COR-L47 (cell line): ENCODE measurements at regions not wholly inside any gene's neighbourhood (a gene's known extent, or its start where the extent isn't known, plus 50 kb on each side); places are given as distances from the start of the nearest gene placed in this dataset.
A peak's percentile ranks its signal among the peaks of the same experiment; 100 is the strongest.
"Not testable (repeated sequence)": the region's sequence is repeated elsewhere in the genome, so short reads cannot be mapped to it uniquely, and the experiment has no call there.

Experiments used
- DNase-seq: peaks from one replicate; lab custom pipeline; 2025; lab: John Stamatoyannopoulos, UW

DNA sequence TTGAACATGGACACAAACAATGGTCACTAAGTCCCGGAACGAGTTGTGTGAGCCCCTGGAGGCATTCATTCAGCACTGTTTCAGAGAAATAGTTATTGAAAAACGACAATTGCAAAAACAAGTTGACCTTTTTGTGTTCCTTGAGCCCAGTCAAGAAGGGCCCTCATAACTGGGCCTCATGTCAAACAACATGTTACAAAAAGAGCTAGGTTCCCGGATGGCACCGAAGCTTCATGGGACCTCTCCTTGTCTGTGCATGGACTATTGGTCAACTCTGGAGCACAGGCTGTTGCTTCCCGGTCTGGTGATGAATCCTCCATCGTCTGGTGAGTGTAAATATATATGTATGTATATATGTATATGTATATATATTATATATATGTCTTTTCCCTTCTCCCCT lies 176.6 kb downstream of the ALG10 start:
- no peak for DNase-seq

DNA sequence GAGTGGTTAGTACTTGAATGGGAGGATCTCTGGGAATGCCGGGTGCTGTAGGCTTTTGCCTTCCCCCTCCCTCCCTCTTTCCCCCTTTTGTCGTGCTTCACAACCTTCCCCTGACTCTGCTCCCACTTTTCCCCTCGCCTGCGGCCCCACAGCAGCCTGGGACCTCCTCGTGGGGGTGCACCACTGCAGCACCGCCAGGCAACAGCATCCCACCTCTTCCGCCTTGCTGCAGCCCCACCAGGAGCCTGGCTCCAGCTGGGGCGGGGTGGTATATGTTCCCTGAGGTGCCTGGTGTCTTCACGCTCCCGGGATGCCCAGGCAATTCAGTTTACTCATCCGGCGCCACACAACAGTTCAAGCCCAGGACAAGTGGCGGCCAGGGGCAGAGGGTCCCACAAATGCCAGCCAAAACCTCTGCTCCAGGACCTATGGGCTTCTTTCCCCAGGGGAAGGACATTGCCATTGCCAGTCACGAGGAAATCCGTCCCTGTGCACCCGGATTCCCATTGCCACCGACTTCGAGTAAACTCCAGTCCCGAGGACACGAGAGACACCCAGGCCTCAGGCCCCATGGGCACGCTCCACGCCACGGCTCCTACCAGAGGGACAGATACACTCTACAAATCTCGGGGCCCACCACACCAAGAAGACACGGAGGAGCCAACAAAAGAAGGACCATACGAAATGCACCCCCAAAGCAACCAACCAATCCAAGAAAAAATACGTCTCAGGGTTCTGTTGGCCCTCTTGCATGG lies 181.7 kb downstream of the ALG10 start:
- no peak for DNase-seq

DNA sequence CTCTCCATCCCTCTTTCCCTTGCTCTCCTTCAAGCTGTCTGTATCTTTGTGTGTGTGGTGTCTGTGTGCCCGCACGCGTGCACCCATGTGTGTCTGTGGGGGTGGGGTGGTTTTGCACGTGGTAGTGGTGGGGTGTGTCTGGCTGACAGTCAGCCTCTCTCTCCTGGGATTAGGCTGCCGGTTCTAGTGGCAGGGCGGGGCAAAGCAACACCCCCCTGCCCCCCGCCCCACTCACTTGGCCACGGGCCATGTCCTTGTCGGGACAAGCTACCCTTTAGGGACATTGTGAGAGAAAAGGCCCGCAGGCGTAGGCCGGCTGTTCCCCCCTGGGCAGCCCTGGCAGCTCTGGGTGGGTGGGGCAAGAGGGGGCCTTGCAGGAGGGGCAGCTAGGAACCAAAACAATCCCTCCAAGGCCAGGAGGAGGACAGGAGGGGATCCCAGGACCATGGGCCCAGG lies 182.6 kb downstream of the ALG10 start:
- no peak for DNase-seq

DNA sequence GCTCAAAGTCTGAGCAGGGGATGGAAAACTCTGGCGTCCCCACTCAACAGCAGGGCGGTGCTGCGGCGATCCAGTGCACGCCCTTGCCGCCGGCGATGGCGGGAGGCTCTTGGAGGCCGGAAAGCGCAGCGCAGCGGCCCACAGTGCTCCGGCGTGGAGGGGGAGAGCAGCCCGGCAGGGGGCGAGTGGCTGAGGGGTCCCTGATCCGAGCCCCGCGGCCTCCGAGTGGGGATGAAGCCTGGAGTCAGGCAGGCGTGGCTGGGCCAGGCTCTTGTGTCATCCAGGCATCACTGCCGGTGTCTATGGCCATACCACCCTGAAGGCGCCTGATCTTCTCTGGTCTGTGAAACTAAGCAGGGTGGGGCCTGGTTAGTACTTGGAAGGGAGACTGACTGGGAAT lies 183.1 kb downstream of the ALG10 start:
- DNase-seq = no peak

DNA sequence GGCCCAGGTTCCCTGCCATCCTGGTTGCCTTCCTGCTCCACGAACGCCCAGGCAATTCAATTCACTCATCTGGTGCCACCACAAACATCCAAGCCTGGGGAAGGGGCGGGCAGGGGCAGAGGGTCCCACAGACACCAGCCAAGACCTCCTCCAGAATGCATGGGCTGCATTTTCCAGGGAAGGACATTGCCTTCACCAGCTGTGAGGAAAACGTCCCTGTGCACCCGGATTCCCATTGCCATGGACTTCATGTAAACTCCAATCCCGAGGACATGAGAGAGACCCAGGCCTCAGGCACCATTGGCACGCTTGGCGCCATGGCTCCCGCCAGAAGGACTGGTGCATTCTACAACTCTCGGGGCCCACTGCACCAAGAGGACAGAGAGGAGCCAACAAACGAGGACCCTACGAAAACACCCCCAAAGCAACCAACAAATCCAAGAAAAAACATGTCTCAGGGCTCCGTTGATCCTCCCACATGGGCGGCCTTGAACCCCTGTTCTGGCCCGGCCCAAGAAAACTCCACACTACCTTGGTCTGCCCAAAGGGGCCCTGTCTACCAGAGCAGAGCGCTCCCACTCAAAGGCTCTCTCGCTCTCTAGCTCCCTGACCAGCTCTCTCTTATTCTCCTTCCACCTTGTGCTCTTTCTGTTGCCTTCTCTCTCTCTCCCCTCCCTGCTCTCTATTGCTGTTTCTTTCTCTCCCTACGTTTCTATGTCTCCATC lies 183.9 kb downstream of the ALG10 start:
- no peak for DNase-seq

DNA sequence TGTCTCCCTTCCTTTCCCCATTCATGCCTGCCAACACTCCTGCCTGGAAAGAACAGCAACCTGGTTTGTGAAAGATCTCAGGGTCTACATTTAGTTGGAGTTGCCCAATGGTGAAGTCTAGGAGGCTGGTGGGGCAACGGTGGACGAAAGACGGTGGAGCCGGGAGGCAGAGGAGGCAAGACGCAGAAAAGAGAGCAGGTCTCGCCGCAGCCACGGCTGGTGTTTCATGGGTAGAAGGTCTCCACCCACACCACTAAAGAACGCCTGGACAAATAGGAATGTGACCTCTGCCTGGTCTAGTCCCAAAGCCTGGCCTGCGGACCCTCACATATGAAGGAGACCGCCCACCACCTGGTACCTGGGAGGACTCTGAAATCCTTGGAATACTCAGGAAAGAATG lies 185.6 kb downstream of the ALG10 start:
- no peak for DNase-seq

DNA sequence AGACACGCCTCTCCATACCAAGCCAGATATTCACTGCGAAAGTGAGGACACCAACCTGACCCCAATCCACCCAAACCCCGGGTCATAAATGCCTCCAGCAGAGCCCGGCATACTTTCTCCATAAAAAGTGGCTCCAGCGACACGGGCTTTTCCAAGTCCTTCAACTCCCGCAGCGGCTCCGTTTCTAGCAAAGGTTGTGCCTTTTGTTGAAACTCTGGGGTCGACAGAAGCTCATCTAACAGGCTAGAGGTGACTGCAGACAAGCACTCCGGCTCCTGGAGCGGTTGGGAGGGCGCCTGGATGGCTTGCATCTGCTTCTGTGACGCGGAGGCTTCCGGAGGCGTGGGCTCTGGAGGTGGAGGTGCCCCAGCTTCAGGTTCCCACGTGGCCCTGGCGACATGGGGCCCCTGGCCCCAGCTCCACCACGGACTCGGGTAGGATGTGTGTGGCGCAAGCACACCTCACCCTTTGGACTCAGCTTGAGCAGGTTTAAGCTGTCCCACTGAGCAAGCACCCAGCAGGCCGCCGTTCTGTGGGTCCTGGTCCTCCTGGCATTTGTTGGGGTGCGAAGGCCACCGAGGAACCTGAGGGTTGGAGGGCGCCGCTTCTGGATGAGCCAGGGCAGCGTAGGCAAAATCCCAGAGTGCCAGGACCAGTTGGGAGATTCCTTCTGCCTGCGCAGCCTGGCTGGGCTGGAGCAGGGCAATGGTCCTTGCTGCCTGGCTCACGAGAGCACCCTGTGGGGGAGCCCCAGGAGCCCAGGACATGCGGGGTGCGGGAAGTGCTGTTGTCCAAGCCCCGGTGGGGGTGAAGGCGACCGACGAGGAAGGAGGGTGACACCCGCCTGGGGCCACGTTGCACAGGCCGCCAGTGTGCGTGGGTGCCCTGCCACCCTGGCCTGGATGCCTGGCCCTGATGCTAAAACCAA lies 186.3 kb downstream of the ALG10 start:
- DNase-seq = no peak

DNA sequence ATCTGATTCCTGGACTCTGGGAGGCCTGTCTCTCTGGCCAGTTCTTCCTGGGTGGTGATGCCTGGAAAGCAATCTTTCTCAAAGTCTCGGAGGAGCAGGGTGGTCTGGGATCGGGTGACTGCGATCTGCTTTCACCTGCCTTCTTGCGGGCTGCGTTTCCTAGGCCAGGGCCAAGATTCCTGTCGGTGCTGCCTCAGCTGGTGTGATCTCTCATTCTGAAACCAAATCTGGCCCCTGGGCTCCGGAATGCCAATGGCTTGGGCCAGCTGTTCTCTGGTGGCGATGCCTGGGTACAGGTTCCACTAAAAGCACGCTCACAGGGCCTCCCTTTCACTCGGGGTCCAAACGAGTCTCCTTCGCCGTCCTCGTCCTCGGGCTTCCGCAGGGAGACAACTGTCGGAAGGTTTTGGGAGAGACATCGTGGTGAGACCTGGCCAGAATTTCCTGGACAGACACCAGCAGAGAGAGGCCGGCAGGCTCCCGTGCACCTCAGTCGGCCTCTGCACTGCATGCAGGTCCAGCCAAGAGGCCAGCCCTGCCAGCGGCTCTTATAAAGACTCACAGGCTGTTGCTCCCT lies 187.1 kb downstream of the ALG10 start:
- no peak for DNase-seq

DNA sequence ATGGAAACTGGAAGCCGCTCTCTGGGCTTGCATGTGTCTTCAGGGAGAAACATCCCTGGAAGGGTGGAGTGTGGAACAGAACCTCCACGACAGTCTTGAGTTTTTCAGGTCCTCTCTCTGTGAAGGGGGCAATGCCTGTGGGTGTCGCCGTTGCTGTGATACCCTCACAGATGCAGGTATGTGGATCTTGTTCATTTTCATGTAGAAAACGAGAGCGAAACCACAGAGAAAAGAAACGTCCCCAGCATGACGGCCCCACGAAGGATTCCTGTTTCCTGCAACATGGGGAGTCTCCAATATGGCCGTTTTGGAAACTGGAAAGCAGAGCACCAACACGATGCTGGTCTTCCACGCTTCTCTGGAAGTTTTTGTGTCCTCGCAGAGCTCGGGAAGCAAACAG lies 187.9 kb downstream of the ALG10 start:
- no peak for DNase-seq

DNA sequence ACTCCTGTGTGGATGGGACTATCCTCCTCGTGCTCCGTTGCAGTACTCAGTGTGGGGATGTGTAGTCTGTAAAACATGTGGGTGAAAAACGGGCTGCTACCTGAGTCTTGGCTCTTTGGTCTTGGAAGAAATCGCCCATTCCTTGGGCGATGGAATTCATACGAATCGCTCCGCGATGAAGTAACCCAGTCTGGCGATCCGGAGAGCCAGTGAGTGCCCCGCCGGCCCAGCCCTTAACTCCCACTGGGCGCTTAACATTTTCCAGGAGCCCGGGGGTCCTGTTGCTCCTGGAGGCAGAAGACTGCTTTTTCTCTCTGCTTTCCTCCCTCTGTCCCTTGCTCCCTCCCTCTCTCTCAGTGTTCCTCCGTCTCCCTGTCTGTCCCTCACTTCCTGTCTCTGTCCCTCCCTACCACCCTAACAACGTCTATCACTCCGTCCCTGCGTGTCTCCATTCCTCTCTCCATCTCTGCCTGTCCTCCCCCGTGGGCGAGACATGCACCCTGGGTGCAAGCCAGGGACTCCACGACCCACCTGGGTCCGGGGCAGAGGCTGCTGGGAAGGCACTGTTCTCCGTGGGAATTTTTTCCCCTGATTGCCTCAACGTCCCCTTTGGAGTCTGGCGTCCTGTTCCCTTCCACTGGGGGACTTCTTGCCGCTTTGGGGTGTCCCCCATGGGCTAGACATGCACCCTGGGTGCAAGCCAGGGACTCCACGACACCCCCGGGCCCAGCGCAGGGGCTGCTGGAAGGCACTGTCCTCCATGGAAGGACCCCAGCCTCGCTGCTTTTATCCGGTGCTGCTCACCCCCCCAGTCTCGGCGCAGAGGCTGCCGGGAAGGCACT lies 188.6 kb downstream of the ALG10 start:
- no peak for DNase-seq

DNA sequence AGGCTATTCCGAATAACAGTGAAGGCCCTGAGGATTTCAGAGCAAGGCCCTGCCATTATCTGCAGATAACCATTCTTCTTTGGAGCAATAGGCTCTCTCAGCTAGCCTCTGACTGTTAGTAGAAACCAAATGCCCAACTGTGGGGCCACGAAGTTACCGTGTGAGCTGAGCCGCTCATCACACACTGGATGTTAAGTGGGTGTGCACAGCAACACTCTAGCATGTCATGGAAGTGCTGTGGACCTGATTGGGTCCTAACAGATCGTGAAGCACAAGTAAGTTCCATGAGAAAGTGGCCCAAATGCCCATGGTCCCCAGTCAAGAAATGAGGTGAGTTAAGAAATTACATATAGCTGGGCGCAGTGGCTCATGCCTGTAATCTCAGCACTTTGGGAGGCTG lies 190.4 kb downstream of the ALG10 start:
- no peak for DNase-seq

DNA sequence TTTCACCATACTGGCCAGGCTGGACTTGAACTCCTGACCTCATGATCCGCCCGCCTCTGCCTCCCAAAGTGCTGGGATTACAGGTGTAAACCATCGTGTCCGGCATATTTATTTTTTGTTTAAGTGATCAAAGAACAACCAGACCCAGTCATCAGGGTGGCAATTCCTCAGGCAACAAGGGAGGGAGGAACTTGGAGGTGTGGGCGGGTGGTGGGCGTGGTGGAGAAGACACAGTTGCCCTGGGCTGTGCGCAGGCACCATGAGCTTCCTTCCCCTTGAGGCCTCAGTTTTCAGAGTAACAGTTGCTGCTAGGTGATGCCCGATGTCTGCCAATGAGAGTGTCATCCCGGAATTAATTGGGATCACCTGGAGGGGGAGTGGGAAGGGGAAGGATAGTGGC lies 191.7 kb downstream of the ALG10 start:
- DNase-seq = no peak

DNA sequence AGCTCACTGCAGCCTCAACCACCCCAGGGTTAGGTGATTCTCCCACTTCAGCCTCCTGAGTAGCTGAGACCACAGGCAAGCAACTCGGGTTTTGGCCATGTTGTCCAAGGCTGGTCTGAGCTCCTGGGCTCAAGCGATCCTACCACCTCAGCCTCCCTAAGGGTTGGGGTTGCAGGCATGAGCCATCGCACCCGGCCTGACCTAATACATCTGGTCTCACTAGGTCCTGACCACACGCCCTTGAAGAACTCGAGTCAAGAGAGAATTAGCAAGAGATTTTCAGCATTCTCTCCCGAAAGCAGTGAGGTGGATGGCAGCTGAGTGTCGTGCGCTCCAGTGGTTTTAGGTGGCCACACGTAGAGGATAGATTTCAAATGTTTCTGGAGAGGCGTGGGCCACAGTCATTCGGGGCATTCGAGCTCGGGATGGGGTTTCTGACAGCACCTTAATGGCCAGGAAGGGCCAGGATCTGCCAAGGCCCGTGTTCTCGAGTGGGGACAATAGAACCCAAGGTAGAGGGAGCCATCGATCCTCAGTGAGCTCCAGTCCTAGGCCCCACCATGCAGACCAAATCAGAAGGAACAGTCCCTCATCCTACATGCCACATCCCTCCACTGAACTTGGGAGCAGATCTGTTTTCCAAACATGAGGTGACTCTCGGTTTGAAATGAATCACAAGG lies 193.1 kb downstream of the ALG10 start:
- no peak for DNase-seq

DNA sequence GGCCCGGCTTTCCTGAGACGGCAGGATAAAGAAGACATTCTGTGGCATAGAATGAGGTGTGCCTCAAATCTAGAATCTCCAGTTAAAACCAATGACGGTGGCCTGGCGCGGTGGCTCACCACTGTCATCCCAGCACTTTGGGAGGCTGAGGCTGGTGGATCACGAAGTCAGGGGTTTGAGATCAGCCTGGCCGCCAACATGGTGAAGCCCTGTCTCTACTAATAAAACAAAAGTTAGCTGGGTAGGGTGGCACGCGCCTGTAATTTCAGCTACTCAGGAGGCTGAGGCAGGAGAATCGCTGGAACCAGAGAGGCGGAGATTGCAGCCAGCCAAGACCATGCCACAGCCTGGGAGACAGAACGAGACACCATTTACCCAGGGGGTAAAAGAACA lies 193.6 kb downstream of the ALG10 start:
- no peak for DNase-seq

DNA sequence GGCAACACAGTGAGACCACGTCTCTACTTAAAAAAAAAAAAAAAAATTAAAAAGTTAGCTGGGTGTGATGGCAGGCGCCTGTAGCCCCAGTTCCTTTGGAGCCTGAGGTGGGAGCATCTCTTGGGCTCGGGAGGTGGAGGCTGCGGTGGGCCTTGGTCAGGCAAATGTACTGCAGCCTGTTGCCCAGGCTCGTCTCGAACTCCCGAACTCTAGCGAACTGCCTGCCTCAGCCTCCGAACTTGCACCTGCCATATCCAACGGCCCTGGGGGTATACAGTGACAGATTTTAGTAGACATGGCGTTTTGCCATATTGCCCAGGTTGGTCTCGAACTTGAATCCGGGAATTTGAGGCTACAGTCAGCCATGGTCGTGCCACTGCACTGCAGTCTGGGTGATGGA lies 195.4 kb downstream of the ALG10 start:
- DNase-seq = no peak

DNA sequence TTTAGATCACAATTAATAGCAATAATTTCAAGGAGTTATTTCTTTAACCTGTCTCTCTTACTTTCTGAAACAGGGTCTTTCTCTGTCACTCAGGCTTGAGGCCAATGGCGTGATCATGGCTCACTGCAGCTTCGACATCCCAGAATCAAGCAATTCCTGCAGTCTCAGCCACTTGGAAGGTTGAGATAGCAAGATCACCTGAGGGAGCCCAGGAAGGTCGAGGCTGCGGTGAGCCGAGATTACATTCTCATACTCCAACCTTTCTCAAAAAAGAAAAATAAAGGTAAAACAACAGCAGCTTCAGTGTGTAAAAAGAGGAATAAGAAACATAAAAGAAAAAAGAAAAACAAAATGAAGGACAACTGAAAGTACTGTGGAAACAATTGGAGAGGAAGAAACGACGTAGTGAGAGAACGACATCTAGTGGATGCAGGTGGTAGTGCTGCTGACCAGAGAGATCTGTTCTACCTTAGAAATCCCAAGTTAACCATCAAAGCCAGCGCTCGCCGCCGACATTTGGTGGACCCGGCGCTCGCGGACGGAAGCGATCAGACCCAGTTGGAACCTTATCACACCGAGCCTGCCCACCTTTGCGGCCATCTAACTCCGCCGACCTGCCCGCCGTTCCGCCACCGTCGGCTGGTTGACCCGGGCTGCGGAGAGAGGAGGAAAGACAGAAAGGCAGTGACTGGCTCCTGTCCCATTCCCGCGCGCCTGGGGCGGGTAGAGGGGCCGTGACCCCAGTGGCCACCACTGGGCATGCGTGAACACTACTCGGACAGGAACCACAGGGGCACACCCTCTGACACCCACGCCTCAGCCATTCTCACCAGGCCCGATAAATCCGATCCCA lies 196.1 kb downstream of the ALG10 start:
- peak; percentile 48 for DNase-seq

DNA sequence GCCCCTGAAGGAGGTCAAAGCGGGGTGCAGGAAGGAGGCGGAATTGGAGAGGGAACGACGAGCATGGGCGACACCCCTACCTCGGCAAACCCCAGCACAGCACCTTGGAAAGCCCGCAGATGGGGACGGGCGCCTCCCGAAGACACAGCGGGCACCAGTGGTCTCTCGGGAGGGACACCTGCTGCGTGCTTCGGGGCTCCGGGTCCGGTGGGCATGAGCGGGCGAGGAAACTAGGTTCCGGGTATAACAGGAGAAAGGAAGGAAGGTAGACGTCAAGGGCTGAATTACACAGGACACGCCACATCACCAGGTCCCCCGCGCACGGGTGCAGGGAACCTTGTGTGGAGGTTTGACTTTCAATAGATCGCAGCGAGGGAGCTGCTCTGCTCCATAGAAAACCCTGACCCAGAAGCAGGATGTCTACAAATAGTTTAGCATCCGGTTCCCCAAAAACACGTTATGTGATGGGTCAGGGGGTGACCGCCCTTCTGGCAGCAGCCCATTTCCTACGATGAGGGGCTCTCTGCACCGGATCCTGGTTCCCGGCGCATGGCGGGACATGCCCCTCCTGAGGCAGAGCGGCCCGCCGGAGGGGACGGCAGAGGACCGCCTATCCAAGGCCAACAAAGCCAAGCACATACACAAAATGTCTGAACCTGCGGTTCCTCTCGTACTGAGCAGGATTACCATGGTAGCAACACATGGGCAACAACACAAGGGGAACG lies 196.9 kb downstream of the ALG10 start:
- DNase-seq = no peak

DNA sequence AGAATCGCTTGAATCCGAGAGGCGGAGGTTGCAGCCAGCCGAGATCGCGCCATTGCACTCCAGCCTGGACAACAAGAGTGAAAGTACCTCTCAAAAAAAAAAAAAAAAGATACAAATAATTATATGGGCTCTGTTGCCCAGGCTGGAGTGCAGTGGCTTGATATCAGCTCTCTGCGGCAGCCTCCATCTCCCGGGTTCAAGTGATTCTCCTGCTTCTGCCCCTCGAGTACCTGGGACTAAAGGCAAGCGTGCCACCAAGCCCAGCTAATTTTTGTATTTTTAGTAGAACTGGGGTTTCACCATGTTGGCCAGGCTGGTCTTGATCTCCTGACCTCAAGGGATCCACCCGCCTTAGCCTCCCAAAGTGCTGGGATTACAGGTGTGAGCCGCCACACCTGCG lies 197.8 kb downstream of the ALG10 start:
- DNase-seq = not testable (repeated sequence)

DNA sequence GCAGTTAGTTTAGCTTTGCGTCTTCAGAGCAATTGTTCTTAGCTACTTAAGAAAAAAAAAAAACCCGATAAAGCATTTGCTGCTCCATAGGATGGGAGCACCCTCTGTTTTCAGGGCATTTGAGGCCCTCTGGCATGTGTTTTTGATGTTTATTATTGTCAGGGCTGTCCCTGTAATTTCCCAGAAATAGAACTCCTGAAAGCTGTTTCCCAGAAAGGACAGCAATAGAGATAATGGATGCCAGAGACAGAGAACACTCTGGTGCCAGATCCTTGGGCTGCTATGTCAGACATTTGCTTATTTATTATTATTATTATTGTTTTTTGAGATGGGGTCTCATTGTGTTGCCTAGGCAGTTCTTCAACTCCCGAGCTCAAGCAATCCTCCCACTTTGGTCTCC lies 201.3 kb downstream of the ALG10 start:
- no peak for DNase-seq
